Pons (tissue), 1 donor: ENCODE measurements at regions not wholly inside any gene's neighbourhood (a gene's known extent, or its start where the extent isn't known, plus 50 kb on each side); places are given as distances from the start of the nearest gene placed in this dataset.
"Not testable (repeated sequence)": the region's sequence is repeated elsewhere in the genome, so short reads cannot be mapped to it uniquely, and the experiment has no call there.

Experiments used
- DNase-seq: peaks from one replicate; pipeline ENCODE4 v3.0.0-alpha.2; 2016; ENCODE audit warnings: low spot score

GRCh38 chr5:112112346-112112745 is 306.7 kb downstream of the EPB41L4A start:
- no peak for DNase-seq

DNA sequence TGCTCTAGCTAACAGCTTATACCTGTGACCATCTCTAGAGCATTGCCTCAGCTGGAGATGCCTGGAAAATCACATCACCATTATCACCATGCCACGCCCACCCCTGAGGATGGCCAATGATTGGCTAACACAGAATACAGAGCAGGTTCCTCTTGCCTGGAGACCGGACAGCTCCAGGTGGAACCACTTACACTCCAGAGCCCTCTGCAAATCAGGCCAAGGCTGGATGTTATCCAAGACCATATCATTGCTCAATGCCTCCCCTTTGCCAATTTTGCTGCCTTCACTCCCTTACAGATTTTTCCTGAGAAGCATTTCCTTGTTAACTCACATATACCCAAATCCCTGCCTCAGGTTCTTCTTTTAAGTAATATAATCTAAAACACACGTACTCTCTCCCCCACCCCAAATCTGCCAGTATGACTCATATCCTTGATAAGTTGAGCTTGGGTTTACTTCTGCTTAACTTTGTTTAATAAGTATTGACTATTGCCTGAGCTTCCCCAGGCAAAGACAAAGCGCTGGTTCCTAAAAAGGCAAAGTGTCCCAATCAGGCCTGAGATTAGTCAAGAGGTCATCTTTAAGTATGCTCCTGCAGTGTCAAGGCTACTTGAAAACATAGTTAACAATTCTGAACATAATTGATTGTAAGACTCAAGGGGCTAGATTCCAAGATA is 309.6 kb downstream of the EPB41L4A start:
- DNase-seq, result no peak

DNA sequence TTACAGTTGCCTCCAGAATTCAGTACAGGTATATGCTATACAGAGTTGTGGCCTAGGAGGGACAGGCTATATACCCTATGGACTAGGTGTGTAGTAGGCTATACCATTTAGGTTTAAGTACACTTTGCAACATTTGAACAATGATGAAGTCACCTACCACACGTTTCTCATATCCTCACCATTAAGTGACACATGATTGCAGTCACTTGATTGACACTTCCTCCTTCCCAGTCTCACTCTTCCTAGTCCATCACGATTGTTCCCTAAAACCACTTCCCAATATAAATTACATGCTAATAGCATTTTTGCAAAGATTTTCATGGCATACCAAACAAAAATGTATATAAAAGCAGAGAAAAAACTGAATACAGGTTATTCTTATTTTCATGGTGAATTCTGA is 312.2 kb downstream of the EPB41L4A start:
- DNase-seq, result no peak

- DNase-seq, result no peak
These were observed 321.3 kb downstream of the EPB41L4A start for GRCh38 chr5:112097768-112098167.

DNA sequence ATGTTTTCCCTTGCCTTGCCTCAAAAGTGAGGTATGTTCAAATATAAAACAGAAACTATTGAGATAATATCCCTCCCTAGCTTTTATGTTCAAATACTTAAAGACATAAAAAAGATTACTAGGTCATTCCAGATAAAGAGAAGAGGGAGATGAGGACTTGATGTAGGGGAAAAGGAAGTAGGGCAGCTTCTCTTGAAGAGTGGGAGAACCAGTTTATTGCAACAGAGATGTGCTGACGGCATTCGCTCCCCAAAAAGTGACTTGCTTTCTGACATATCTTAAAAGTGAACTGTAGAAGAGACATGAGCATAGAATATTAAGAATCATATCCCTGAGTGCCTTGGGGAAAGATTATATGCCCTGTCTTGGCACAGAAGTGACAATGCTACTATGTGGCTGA is 330.2 kb upstream of the NREP start:
- DNase-seq, result no peak

- DNase-seq, result no peak
These were observed 329.7 kb upstream of the NREP start for GRCh38 chr5:112086740-112087139.

DNA sequence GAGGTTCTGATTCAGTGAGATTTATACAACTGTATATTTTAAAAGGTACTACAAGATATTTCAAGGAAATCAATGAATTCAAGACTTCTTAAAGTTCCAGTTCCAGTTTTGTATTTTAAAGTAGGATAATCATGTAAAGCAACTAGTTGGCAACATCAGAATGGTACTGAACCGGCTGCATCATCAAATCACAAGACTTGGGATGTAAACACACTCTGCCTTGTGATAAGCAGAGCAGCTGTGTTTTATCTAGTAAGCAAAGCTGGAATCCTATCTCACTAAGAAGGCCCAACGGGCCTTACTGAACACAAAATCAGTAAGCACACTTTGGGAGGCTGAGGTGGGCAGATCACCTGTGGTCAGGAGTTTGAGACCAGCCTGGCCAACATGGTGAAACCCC is 327.2 kb upstream of the NREP start:
- no peak for DNase-seq

- no peak for DNase-seq
These were observed 326.6 kb upstream of the NREP start for GRCh38 chr5:112083623-112084022.

GRCh38 chr5:112077180-112077579 is 320.2 kb upstream of the NREP start:
- no peak for DNase-seq

GRCh38 chr5:112070022-112070421 is 313.0 kb upstream of the NREP start:
- no peak for DNase-seq

DNA sequence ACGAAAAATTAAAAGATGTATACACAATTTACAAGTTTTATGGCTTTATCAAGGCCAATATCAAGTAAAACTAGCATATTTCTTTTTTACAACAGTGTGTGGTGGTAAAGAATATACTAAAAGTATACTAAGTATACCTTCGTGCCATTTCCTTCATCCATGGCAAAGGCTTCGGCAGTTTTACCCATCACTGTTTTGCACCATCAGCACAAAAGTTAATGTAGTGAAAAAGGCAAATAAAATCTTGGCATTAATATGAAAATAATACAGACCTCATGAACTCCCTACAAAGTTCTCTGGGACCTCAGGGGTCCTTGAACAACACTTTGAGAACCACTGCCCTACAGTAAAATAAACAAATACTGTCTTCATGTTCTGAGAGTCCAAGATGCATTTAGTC is 312.3 kb upstream of the NREP start:
- no peak for DNase-seq

- DNase-seq, result no peak
These were observed 311.6 kb upstream of the NREP start for GRCh38 chr5:112068593-112068992.

- DNase-seq, result no peak
These were observed 308.8 kb upstream of the NREP start for GRCh38 chr5:112065781-112066180.

- DNase-seq, result no peak
These were observed 308.0 kb upstream of the NREP start for GRCh38 chr5:112064956-112065355.

GRCh38 chr5:112064271-112064701 is 307.3 kb upstream of the NREP start:
- no peak for DNase-seq

DNA sequence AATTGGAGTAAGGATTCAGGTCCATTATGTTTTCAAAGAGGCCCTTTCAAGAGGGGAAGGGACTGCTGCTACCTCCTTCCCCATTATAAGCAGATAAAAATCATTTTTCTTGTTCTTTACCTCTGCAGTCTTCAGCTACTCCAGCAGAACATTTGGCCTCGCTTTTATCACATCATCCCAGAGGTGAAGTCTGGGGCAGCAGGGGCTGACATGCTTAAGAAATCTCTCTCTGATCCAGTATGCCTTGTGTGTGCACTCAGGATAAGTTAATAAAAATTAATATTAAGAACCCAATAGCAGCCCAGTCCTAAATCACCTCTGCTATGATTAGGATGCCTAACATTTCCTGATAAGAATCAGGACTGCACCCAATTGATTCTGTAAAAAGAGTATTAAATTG is 306.9 kb upstream of the NREP start:
- no peak for DNase-seq

DNA sequence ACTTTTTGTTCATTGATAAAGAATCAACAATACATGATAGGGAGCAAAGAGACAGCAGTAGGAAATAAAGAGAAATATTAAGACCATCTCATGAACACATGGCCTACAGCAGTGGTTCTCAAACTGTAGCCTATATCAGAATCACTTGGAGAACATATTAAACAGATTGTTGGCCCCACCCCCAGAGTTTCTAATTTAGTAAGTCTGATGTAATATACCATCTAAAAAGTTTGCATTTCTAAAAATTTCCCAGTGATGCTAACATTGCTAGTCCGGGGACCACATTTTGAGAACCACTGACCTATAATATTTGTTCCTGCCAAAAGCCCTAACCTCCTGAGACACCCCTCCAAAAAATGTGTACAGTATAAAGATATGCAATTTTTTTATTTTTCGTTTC is 306.2 kb upstream of the NREP start:
- no peak for DNase-seq

- no peak for DNase-seq
These were observed 305.2 kb upstream of the NREP start for GRCh38 chr5:112062181-112062580.

GRCh38 chr5:112061666-112062065 is 304.7 kb upstream of the NREP start:
- DNase-seq, result no peak

- DNase-seq, result no peak
These were observed 302.7 kb upstream of the NREP start for GRCh38 chr5:112059579-112060135.

- DNase-seq, result no peak
These were observed 292.7 kb upstream of the NREP start for GRCh38 chr5:112049738-112050137.

DNA sequence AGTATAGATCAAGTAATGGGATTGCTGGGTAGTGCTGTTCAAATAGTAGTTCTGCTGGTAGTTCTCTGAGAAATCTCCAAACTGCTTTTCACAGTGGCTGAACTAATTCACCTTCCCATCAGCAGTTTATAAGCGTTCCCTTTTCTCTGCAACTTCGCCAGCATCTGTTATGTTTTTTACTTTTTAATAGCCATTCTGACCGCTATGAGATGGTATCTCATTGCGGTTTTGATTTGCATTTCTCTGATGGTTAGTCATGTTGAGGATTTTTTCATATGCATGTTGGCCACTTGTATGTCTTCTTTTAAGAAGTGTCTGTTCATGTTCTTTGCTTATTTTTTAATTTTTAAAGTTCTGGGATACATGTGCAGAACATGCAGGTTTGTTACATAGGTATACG is 279.2 kb upstream of the NREP start:
- no peak for DNase-seq

DNA sequence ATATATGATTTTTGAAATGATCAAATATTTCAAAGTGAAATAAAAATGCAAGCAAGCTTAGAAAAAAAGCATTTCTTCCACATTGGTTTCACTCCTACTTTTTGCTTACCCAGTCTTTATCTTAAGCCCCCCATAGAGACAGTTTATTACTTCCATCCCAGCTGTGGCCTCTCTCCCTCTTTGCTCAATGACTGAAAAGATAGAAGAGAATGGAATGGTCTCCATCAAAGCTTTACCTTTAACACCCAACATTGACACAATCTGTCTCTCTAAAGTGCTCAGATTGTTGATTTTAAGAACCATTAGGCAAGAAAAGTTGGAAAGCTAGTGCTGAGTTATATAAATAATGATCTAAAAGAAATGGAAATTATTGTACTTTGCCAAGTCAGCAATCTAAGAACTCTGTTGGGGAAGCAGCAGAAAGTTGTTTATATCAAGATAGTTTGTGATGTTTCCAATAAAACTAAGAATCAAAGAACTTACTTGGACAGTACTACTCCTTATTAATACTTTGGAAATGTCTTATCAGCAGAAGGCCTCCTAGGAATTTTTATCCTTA is 277.5 kb upstream of the NREP start:
- no peak for DNase-seq

- DNase-seq, result not testable (repeated sequence)
These were observed 269.9 kb upstream of the NREP start for GRCh38 chr5:112026879-112027278.
